ENCODE measurements at regions not wholly inside any gene's neighbourhood (a gene's known extent, or its start where the extent isn't known, plus 50 kb on each side); places are given as distances from the start of the nearest gene placed in this dataset.

- DNase-seq (peak in 1 of 3 donors; percentile 30), ATAC-seq (no peak)
- TF ChIP-seq, protein P1, sequence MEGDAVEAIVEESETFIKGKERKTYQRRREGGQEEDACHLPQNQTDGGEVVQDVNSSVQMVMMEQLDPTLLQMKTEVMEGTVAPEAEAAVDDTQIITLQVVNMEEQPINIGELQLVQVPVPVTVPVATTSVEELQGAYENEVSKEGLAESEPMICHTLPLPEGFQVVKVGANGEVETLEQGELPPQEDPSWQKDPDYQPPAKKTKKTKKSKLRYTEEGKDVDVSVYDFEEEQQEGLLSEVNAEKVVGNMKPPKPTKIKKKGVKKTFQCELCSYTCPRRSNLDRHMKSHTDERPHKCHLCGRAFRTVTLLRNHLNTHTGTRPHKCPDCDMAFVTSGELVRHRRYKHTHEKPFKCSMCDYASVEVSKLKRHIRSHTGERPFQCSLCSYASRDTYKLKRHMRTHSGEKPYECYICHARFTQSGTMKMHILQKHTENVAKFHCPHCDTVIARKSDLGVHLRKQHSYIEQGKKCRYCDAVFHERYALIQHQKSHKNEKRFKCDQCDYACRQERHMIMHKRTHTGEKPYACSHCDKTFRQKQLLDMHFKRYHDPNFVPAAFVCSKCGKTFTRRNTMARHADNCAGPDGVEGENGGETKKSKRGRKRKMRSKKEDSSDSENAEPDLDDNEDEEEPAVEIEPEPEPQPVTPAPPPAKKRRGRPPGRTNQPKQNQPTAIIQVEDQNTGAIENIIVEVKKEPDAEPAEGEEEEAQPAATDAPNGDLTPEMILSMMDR (IDR thresholded peaks at IDR 0.05), result no peak
- Histone ChIP-seq H3K36me3 (ENCODE audit: low read depth) (no peaks in the 10 kb centered on the region), H3K4me3 (no peak overlapping the region), H3K4me1 (ENCODE audit: low read depth) (no peaks in the 10 kb centered on the region), H3K9me3 (no peaks in the 10 kb centered on the region)
- intact Hi-C loops (cut with DNase I, micrococcal nuclease), result no loop called here
These were observed 530.3 kb upstream of the FSIP2 start for GRCh38 chr2:185208261-185208660.

- DNase-seq (no peak), ATAC-seq (no peak)
- H3K4me3 ChIP-seq, result no peak overlapping the region
- no peaks in the 10 kb centered on the region for H3K9me3 ChIP-seq
- intact Hi-C loops (cut with DNase I, micrococcal nuclease), result no loop called here
- TF ChIP-seq, protein P1 (IDR thresholded peaks at IDR 0.05), result no peak
- H3K36me3 ChIP-seq (ENCODE audit: low read depth), result no peaks in the 10 kb centered on the region
- no peaks in the 10 kb centered on the region for H3K4me1 ChIP-seq (ENCODE audit: low read depth)
These were observed 523.1 kb upstream of the FSIP2 start for GRCh38 chr2:185215497-185215896.

DNA sequence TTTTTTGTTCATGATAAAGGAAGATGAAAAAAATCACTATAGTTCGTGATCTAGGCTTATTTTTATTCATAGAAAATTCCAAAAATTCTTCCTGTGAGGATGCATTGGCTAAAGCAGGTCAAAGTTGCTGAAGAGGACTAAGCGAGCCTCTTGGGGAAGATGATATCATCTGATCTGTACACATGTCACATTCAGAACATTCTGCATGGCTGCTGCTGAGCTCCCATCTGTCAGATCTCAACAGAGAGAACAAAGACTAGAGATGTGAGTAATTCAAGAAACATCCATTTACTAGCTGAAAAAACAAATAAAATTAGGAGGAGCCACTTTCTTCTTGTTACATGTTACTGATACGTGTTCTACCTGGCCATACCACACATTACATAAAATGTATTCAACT, 518.6 kb upstream of the FSIP2 start:
- intact Hi-C loops (cut with DNase I, micrococcal nuclease), result no loop called here

GRCh38 chr2:185222311-185222710, 516.3 kb upstream of the FSIP2 start:
- DNase-seq, result no peak
- H3K4me3 ChIP-seq, result no peak overlapping the region
- TF ChIP-seq, protein P1 (IDR thresholded peaks at IDR 0.05), result no peak
- H3K9me3 ChIP-seq, result no peaks in the 10 kb centered on the region
- no peaks in the 10 kb centered on the region for H3K36me3 ChIP-seq (ENCODE audit: low read depth)
- H3K4me1 ChIP-seq (ENCODE audit: low read depth), result no peaks in the 10 kb centered on the region
- intact Hi-C loops (cut with DNase I, micrococcal nuclease), result no loop called here
- ATAC-seq, result no peak

More for the DNA sequence above, 518.6 kb upstream of the FSIP2 start:
- TF ChIP-seq, protein P1 (IDR thresholded peaks at IDR 0.05), result no peak
- Histone ChIP-seq H3K4me1 (ENCODE audit: low read depth) (no peaks in the 10 kb centered on the region), H3K9me3 (no peaks in the 10 kb centered on the region), H3K36me3 (ENCODE audit: low read depth) (no peaks in the 10 kb centered on the region), H3K4me3 (no peak overlapping the region)
- ATAC-seq (no peak), DNase-seq (no peak)

- ATAC-seq, result no peak
- TF ChIP-seq, protein P1 (IDR thresholded peaks at IDR 0.05), result no peak
- DNase-seq, result no peak
- Histone ChIP-seq H3K4me3 (no peak overlapping the region), H3K9me3 (no peaks in the 10 kb centered on the region), H3K4me1 (ENCODE audit: low read depth) (no peaks in the 10 kb centered on the region), H3K36me3 (ENCODE audit: low read depth) (no peaks in the 10 kb centered on the region)
- intact Hi-C loops (cut with DNase I, micrococcal nuclease), result no loop called here
These were observed 511.2 kb upstream of the FSIP2 start for GRCh38 chr2:185227391-185227790.

DNA sequence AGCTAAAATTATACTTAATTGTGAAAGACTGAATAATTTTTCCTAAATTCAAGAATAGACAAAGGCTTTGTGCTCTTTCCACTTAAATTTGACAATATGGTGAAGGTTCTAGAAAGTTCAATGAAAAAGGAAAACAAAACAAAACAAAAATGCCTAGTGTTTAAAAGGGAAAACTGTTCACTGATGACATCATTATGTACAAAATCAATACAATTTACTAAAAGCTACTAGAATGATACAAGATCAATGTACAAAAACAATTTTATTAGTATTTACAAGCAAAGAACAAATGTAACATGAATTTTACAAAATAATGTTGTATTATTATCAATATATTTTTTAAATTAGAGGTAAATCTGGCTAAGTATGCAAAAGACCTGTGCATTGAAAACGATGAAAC, 499.1 kb upstream of the FSIP2 start:
- Histone ChIP-seq H3K4me1 (ENCODE audit: low read depth) (no peaks in the 10 kb centered on the region), H3K36me3 (ENCODE audit: low read depth) (no peaks in the 10 kb centered on the region), H3K4me3 (no peak overlapping the region), H3K9me3 (peaks cover 5% of the 10 kb centered on the region)
- DNase-seq, result no peak
- no peak for ATAC-seq
- intact Hi-C loops (cut with DNase I, micrococcal nuclease), result no loop called here
- TF ChIP-seq, protein P1 (IDR thresholded peaks at IDR 0.05), result no peak
